ENCODE measurements at regions not wholly inside any gene's neighbourhood (a gene's known extent, or its start where the extent isn't known, plus 50 kb on each side); places are given as distances from the start of the nearest gene placed in this dataset.
"Not testable (repeated sequence)": the region's sequence is repeated elsewhere in the genome, so short reads cannot be mapped to it uniquely, and the experiment has no call there.

DNA sequence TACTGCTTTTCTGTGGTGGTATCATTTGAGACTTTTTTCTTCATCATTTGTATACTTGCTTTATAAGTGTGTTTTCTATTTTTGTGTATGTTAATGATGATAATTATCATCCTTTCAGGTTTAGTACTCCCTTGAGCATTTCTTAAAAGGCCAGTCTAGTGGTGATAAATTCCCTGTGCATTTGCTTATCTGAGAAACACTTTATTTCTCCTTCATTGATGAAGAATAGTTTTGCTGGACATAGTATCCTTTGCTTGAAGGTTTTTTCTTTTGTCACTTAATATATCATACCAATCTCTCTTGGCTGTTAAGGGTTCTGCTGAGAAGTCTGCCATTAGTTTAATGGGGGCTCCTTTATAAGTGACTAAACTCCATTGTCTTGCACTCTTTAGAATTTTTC lies 123.2 kb upstream of the IRAK1BP1 start:
- DNase-seq (ENCODE audit: low spot score in 2 of 2), result no peak
- Histone ChIP-seq H3K9me3 (peaks cover 14 to 37% of the 10 kb centered on the region in 2 donors), H3K4me3 (no peak overlapping the region), H3K4me1 (no peaks in the 10 kb centered on the region), H3K27ac (no peak overlapping the region), H3K36me3 (no peaks in the 10 kb centered on the region), H3K27me3 (no peaks in the 10 kb centered on the region)
- TF ChIP-seq POLR2AphosphoS5 (IDR thresholded peaks at IDR 0.05), result no peak
- intact Hi-C loops (cut with DNase I; ENCODE audit: low total_unique reads), result no loop called here

- Histone ChIP-seq H3K27me3 (no peaks in the 10 kb centered on the region), H3K27ac (no peak overlapping the region), H3K9me3 (peaks cover 14 to 36% of the 10 kb centered on the region in 2 donors), H3K36me3 (no peaks in the 10 kb centered on the region), H3K4me1 (no peaks in the 10 kb centered on the region), H3K4me3 (no peak overlapping the region)
- no peak for DNase-seq (ENCODE audit: low spot score in 2 of 2)
- intact Hi-C loops (cut with DNase I; ENCODE audit: low total_unique reads), result no loop called here
- no peak for TF ChIP-seq POLR2A (IDR thresholded peaks at IDR 0.05)
- TF ChIP-seq POLR2AphosphoS5 (IDR thresholded peaks at IDR 0.05), result no peak
- TF ChIP-seq, protein P1, sequence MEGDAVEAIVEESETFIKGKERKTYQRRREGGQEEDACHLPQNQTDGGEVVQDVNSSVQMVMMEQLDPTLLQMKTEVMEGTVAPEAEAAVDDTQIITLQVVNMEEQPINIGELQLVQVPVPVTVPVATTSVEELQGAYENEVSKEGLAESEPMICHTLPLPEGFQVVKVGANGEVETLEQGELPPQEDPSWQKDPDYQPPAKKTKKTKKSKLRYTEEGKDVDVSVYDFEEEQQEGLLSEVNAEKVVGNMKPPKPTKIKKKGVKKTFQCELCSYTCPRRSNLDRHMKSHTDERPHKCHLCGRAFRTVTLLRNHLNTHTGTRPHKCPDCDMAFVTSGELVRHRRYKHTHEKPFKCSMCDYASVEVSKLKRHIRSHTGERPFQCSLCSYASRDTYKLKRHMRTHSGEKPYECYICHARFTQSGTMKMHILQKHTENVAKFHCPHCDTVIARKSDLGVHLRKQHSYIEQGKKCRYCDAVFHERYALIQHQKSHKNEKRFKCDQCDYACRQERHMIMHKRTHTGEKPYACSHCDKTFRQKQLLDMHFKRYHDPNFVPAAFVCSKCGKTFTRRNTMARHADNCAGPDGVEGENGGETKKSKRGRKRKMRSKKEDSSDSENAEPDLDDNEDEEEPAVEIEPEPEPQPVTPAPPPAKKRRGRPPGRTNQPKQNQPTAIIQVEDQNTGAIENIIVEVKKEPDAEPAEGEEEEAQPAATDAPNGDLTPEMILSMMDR (IDR thresholded peaks at IDR 0.05), result no peak
Observed at GRCh38 chr6:78746457-78746856, 120.9 kb upstream of the IRAK1BP1 start.

DNA sequence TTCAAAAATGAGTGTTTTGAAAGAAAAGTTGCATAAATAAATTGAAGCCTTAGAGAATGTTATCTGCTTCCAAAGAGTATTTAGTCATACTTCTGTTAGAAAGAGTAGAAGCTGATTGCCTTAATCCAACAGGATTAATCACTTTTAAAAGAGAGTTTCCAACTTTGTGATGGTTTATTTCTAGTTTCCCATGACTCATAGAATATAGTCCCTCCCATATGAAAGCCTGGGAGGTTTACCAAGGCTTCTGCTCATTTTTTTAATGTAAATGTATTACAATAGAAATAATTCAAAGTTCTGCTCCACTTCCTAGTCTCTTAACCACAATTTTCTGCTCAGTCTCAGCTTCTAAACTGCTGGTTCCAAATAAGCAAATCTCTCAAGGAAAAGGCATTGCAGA lies 118.0 kb upstream of the IRAK1BP1 start:
- H3K9me3 ChIP-seq, result peaks cover 11 to 26% of the 10 kb centered on the region in 2 donors
- no peak overlapping the region for H3K4me3 ChIP-seq
- H3K4me1 ChIP-seq, result no peaks in the 10 kb centered on the region
- no peaks in the 10 kb centered on the region for H3K36me3 ChIP-seq
- no peak for DNase-seq (ENCODE audit: low spot score in 2 of 2)
- TF ChIP-seq, protein P1 (IDR thresholded peaks at IDR 0.05), result no peak
- H3K27me3 ChIP-seq, result no peaks in the 10 kb centered on the region
- intact Hi-C loops (cut with DNase I; ENCODE audit: low total_unique reads), result no loop called here
- H3K27ac ChIP-seq, result no peak overlapping the region

- H3K4me1 ChIP-seq; H3K27me3 ChIP-seq; H3K4me3 ChIP-seq; intact Hi-C loops (cut with DNase I; ENCODE audit: low total_unique reads); H3K36me3 ChIP-seq; H3K9me3 ChIP-seq; DNase-seq (ENCODE audit: low spot score in 2 of 2); H3K27ac ChIP-seq: not testable (repeated sequence)
Observed at GRCh38 chr6:78758297-78758798, 109.0 kb upstream of the IRAK1BP1 start.

GRCh38 chr6:78768271-78768670 lies 99.1 kb upstream of the IRAK1BP1 start:
- no peaks in the 10 kb centered on the region for H3K36me3 ChIP-seq
- no peak for TF ChIP-seq POLR2A (IDR thresholded peaks at IDR 0.05)
- TF ChIP-seq, protein P1 (IDR thresholded peaks at IDR 0.05), result no peak
- TF ChIP-seq POLR2AphosphoS5 (IDR thresholded peaks at IDR 0.05), result no peak
- no peaks in the 10 kb centered on the region for H3K4me1 ChIP-seq
- H3K4me3 ChIP-seq, result no peak overlapping the region
- H3K9me3 ChIP-seq, result no peaks in the 10 kb centered on the region
- intact Hi-C loops (cut with DNase I; ENCODE audit: low total_unique reads), result no loop called here
- H3K27me3 ChIP-seq, result no peaks in the 10 kb centered on the region
- DNase-seq (ENCODE audit: low spot score in 2 of 2), result no peak
- H3K27ac ChIP-seq, result no peak overlapping the region

GRCh38 chr6:78770765-78771164 lies 96.6 kb upstream of the IRAK1BP1 start:
- DNase-seq (ENCODE audit: low spot score in 2 of 2), result no peak
- intact Hi-C loops (cut with DNase I; ENCODE audit: low total_unique reads), result loop anchor here (5.0 kb wide), 1 partner anchor 573 kb away; no protein-coding TSS in a partner anchor
- H3K9me3 ChIP-seq, result no peaks in the 10 kb centered on the region
- H3K36me3 ChIP-seq, result no peaks in the 10 kb centered on the region
- no peak for TF ChIP-seq POLR2AphosphoS5 (IDR thresholded peaks at IDR 0.05)
- TF ChIP-seq POLR2A (IDR thresholded peaks at IDR 0.05), result no peak
- TF ChIP-seq, protein P1 (IDR thresholded peaks at IDR 0.05), result no peak
- H3K27ac ChIP-seq, result no peak overlapping the region
- H3K4me1 ChIP-seq, result no peaks in the 10 kb centered on the region
- H3K4me3 ChIP-seq, result no peak overlapping the region
- no peaks in the 10 kb centered on the region for H3K27me3 ChIP-seq

Measured in breast epithelium (tissue), 4 donors.